Right cardiac atrium (tissue), 5 donors: ENCODE measurements at regions not wholly inside any gene's neighbourhood (a gene's known extent, or its start where the extent isn't known, plus 50 kb on each side); places are given as distances from the start of the nearest gene placed in this dataset.

Experiments used
- ATAC-seq, 2 donors: fragments of 200-7000 bp; cut with Tn5 transposase; one replicate each; pipeline versions ENCODE4 v1.8.0 to v1.9.1; 2020; ENCODE audit warnings: moderate library complexity in 2 of 2, mild to moderate bottlenecking in 1 of 2
- DNase-seq, 3 donors: peaks; one replicate each; pipeline ENCODE4 v3.0.0-alpha.2; 2020
- H3K27ac ChIP-seq: one replicate; pipeline ENCODE4 v1.5.1; 2013; ENCODE audit warnings: mild to moderate bottlenecking, low read length, control low read depth, moderate library complexity
- H3K27me3 ChIP-seq: one replicate; pipeline ENCODE4 v1.6.1; 2013; ENCODE audit not compliant: control insufficient read depth, insufficient read depth
- H3K4me1 ChIP-seq: one replicate; pipeline ENCODE4 v1.6.1; 2013; ENCODE audit warnings: low read length; ENCODE audit not compliant: control insufficient read depth, insufficient read depth
- H3K4me3 ChIP-seq: one replicate; pipeline ENCODE4 v1.5.1; 2013; ENCODE audit warnings: low read length, control low read depth
- H3K9me3 ChIP-seq: one replicate; pipeline ENCODE4 v1.6.1; 2013; ENCODE audit warnings: low read length; ENCODE audit not compliant: control insufficient read depth
- WGBS: extraction: QIAGEN DNeasy Blood & Tissue Kit; methylation state at CpG from one replicate; pipeline ENCODE4 v1.1.7; 2013; 5-methylcytosine and 5-hydroxymethylcytosine counted together
- intact Hi-C, 4 donors: fragments of 100-400 bp; cut with DNase I; formaldehyde crosslinking; loops; one replicate each; pipeline versions ENCODE4 v1.11.0 to v1.14.0; 2022 to 2023
- donor health status: healthy with polysubstance abuse.
- donor health status: DM: no; HTN: yes; CAD: no.
- donor health status: DM: no; HTN: no; CAD: no.
- donor health status: DM: no; HTN: yes; CAD: no; lungs with severe emphysema.
- donor health status: DM: yes; HTN: yes; CAD: no.

GRCh38 chr4:65023883-65024670 is 614.8 kb upstream of the TECRL start:
- WGBS = 59% methylated on average over 3 of the region's 3 CpGs
- Histone ChIP-seq H3K9me3 (no peaks in the 10 kb centered on the region), H3K4me3 (no peak overlapping the region), H3K27ac (no peak overlapping the region), H3K4me1 (no peaks in the 10 kb centered on the region), H3K27me3 (no peaks in the 10 kb centered on the region)
- intact Hi-C loops = no loop called here
- DNase-seq (no peak), ATAC-seq (no peak)

DNA sequence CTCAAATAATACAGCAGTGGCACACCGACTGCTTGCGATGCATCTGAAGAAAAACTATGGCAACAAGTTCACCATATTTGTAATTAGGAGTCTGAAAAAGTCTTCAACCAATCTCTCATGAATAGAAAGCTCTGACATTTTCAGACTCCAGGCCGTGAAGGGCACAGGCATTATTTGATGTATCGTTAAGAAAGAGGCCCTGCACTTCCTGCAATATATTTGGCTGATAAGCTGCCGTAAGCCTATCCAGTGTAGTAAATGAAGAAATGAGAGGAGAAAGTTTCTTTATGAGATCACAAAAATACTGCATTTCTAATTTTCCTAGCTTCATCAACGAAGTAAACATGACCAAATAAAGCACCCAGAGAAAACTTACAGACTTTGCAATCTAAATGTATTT is 613.8 kb upstream of the TECRL start:
- H3K9me3 ChIP-seq = no peaks in the 10 kb centered on the region
- ATAC-seq (no peak), DNase-seq (no peak)
- no peak overlapping the region for H3K4me3 ChIP-seq
- 48% methylated on average over 6 of the region's 6 CpGs for WGBS
- no peaks in the 10 kb centered on the region for H3K27me3 ChIP-seq
- no peaks in the 10 kb centered on the region for H3K4me1 ChIP-seq
- no peak overlapping the region for H3K27ac ChIP-seq
- intact Hi-C loops = no loop called here

DNA sequence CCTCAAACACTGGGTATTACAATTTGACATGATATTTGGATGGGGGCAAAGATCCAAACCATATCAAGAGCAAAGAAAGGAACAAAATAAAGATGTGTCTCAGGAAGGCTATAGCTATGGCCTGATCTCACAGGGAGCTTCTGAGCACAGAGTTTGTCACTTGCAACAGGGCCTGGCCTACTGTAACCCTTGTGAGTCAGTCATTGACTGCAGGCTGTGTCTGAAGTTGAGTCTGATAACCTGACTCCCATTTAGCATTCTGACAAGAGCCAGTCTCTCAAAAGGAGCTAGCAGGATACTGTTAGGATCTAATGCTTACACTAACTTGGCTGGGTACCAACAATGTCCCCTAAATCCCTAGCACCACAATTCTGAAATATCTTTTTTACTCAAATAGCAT is 612.5 kb upstream of the TECRL start:
- H3K4me3 ChIP-seq = no peak overlapping the region
- no peaks in the 10 kb centered on the region for H3K9me3 ChIP-seq
- no peaks in the 10 kb centered on the region for H3K4me1 ChIP-seq
- DNase-seq = no peak
- intact Hi-C loops = no loop called here
- ATAC-seq = no peak
- no peak overlapping the region for H3K27ac ChIP-seq
- no peaks in the 10 kb centered on the region for H3K27me3 ChIP-seq

GRCh38 chr4:65021149-65021548 is 611.9 kb upstream of the TECRL start:
- WGBS = 80% methylated on average over 2 of the region's 2 CpGs
- H3K4me3 ChIP-seq = no peak overlapping the region
- ATAC-seq (no peak), DNase-seq (no peak)
- no peaks in the 10 kb centered on the region for H3K27me3 ChIP-seq
- H3K4me1 ChIP-seq = no peaks in the 10 kb centered on the region
- intact Hi-C loops = no loop called here
- no peak overlapping the region for H3K27ac ChIP-seq
- no peaks in the 10 kb centered on the region for H3K9me3 ChIP-seq

DNA sequence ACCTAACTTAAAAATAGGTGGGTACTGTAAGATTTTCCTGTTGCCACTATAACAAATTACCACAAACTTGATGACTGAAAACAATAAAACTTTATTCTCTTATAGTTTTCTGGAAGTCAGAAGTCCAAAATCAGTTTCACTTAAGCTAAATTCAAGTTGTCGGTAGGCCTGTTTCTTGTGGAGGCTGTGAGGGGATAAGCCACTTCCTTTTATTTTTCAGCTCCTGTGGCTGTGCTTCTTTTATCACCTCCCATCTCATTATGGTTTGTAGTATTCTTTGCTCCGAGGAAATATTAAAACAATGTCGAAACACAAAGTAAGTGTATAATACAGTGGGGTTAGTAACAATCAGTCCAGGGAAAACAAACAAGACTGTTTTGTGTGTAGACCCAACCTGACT is 610.5 kb upstream of the TECRL start:
- DNase-seq = no peak
- intact Hi-C loops = no loop called here
- Histone ChIP-seq H3K27ac (no peak overlapping the region), H3K4me3 (no peak overlapping the region), H3K9me3 (no peaks in the 10 kb centered on the region), H3K4me1 (no peaks in the 10 kb centered on the region), H3K27me3 (no peaks in the 10 kb centered on the region)
- ATAC-seq = no peak
- 48% methylated on average over 3 of the region's 3 CpGs for WGBS

DNA sequence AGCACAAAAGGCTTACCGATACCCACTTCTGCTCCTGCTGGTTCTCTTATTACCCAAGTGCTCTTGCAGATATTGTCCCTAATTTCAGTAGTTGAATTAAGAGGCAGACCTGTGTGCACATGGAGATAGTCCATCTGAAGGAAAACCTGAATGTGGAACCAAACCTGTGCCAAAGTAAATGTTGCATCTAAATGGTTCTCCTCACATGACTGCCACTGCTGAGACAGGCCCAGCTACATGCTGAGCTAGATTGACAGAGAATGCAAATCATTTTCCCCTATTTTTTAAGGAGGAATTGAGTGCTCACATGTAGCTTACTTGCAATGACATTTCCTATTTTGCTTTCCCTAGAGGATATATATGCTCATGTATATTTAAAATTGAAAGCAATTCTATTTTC is 609.1 kb upstream of the TECRL start:
- Histone ChIP-seq H3K4me1 (no peaks in the 10 kb centered on the region), H3K27ac (no peak overlapping the region), H3K9me3 (no peaks in the 10 kb centered on the region), H3K27me3 (no peaks in the 10 kb centered on the region), H3K4me3 (no peak overlapping the region)
- no peak for ATAC-seq
- no peak for DNase-seq
- WGBS = 89% methylated on average over 1 of the region's 1 CpG
- intact Hi-C loops = no loop called here

- H3K4me1 ChIP-seq = no peaks in the 10 kb centered on the region
- WGBS = 76% methylated on average over 4 of the region's 4 CpGs
- H3K9me3 ChIP-seq = no peaks in the 10 kb centered on the region
- ATAC-seq (peak in 1 of 2 donors; percentile 52), DNase-seq (peak in 2 of 3 donors; percentile 22 to 28)
- H3K27ac ChIP-seq = no peak overlapping the region
- no peaks in the 10 kb centered on the region for H3K27me3 ChIP-seq
- no peak overlapping the region for H3K4me3 ChIP-seq
- intact Hi-C loops = no loop called here
Observed at GRCh38 chr4:65014078-65014477, 604.8 kb upstream of the TECRL start.

DNA sequence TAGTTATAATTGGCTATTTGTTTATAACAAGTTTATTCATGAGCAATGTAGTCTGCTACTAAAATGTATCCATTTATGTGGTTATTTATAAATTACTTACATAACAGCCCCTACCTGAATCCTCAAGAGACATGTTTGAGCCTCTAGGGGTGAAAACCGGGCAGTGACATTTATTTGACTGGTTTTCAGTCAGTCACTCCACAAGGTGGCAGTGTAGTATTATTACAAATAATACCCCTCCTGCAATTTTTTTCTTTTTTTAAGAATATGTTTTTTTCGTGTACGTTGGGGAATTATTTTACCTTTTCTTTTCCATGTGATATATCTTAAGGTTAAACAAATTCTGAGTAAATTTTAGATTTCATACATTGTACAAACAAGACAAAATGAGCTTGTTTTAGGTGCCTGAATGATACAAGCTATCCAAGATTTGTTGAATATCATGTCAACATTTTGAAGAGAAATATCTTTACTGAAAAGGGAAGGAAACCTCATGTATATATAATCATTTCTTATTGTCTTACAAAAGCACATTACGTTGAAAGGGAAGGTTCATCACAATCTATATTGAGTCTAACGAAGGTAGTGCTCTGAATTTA is 598.7 kb upstream of the TECRL start:
- H3K4me1 ChIP-seq = no peaks in the 10 kb centered on the region
- ATAC-seq = no peak
- no peak for DNase-seq
- no peaks in the 10 kb centered on the region for H3K27me3 ChIP-seq
- H3K27ac ChIP-seq = no peak overlapping the region
- WGBS = 31% methylated on average over 5 of the region's 5 CpGs
- H3K4me3 ChIP-seq = no peak overlapping the region
- intact Hi-C loops = no loop called here
- no peaks in the 10 kb centered on the region for H3K9me3 ChIP-seq

DNA sequence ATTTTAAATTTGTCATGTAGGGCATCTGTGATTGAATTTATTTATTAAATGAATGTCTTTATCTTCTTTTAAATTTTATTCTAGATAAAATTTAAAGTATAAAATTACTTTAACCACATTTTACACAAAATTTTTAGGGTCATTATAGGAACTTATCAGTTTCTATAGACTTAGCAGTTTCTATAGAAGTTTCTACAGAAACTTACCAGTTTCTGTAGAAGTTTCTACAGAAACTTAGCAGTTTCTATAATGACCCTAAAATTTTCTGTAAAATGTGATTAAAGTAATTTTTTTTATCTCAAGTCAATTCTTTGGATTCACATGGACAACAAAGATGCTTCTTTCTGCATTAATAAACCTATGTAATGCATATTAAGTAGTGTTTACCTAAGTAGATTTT is 565.9 kb upstream of the TECRL start:
- ATAC-seq (no peak), DNase-seq (no peak)
- H3K9me3 ChIP-seq = no peaks in the 10 kb centered on the region
- no peaks in the 10 kb centered on the region for H3K4me1 ChIP-seq
- H3K27ac ChIP-seq = no peak overlapping the region
- H3K4me3 ChIP-seq = no peak overlapping the region
- intact Hi-C loops = no loop called here
- H3K27me3 ChIP-seq = no peaks in the 10 kb centered on the region

GRCh38 chr4:64969081-64969480 is 559.8 kb upstream of the TECRL start:
- ATAC-seq (no peak), DNase-seq (no peak)
- no peaks in the 10 kb centered on the region for H3K4me1 ChIP-seq
- WGBS = 58% methylated on average over 3 of the region's 3 CpGs
- no peaks in the 10 kb centered on the region for H3K27me3 ChIP-seq
- no peak overlapping the region for H3K4me3 ChIP-seq
- H3K9me3 ChIP-seq = no peaks in the 10 kb centered on the region
- intact Hi-C loops = no loop called here
- no peak overlapping the region for H3K27ac ChIP-seq

GRCh38 chr4:64967286-64967685 is 558.0 kb upstream of the TECRL start:
- H3K4me3 ChIP-seq = no peak overlapping the region
- H3K9me3 ChIP-seq = no peaks in the 10 kb centered on the region
- H3K4me1 ChIP-seq = no peaks in the 10 kb centered on the region
- ATAC-seq (no peak), DNase-seq (no peak)
- WGBS = 57% methylated on average over 2 of the region's 2 CpGs
- H3K27me3 ChIP-seq = no peaks in the 10 kb centered on the region
- intact Hi-C loops = no loop called here
- H3K27ac ChIP-seq = no peak overlapping the region

DNA sequence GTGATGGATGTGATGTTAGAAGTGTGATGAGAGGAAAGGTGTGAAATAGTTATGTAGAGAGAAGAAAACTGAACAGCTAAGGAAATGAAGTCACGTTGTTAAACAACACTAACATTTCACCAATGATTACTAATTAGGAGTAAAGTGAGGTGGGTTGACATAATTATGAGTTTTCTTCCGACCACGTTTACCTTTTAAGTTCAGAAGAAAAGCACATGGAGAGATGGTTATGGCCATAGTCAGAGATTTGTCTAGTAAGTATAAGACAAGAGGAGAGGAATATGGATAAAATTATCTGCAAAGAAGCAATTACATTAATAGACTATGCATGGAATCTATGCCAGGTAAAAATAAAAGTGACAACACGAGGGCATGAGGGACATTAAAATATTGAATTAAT is 551.3 kb upstream of the TECRL start:
- ATAC-seq (no peak), DNase-seq (no peak)
- intact Hi-C loops = no loop called here
- no peaks in the 10 kb centered on the region for H3K9me3 ChIP-seq
- 71% methylated on average over 4 of the region's 4 CpGs for WGBS
- no peaks in the 10 kb centered on the region for H3K27me3 ChIP-seq
- H3K4me3 ChIP-seq = no peak overlapping the region
- H3K27ac ChIP-seq = no peak overlapping the region
- H3K4me1 ChIP-seq = no peaks in the 10 kb centered on the region
